ENCODE measurements at regions not wholly inside any gene's neighbourhood (a gene's known extent, or its start where the extent isn't known, plus 50 kb on each side); places are given as distances from the start of the nearest gene placed in this dataset.

DNA sequence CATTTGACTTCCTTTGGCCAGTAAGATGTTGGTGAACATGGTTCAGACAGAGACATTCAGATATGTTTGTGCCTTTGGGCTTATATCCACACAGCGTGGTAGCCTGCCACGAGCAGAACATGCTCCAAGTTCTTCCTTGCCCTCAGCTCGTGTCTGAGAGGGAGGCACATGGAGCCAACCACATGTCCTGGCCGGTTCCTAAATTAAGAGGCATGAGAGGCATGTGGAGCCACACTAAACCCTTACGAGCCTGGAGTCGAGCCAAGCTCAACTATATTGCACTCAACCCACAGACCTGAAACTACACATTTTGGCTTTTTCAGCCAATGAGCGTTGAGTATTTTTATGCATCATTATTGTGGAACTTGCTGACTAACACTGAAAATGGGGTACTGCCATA, 133.7 kb upstream of the KCNK1 start:
- Mint-ChIP-seq H3K27me3 (ENCODE audit: low read depth) (peaks cover 16% of the 10 kb centered on the region), H3K9me3 (no peaks in the 10 kb centered on the region), H3K27ac (no peak overlapping the region), H3K4me1 (ENCODE audit: low read depth) (no peaks in the 10 kb centered on the region), H3K36me3 (ENCODE audit: low read depth) (no peaks in the 10 kb centered on the region), H3K4me3 (ENCODE audit: low read depth) (no peak overlapping the region)
- DNase-seq (ENCODE audit: low spot score) = no peak
- intact Hi-C loops (cut with micrococcal nuclease) = no loop called here

DNA sequence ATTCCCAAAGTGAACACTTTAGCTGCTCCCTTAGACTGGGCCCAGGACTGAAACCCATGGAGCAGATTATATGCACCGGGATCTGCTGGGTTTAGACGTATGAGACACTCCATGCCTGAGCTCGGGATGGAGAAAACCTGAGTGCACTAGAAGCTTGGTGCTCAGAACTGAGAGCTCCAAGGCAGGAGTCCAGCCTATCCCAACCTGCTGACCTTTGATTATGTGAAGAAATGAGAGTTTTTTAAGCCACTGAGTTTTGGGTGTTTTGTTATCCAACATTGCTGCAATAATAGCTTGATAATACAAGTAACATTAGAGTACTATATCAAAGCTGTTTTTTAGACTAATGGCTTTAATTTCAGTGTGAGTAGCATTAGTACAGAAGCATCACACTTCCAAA, 131.5 kb upstream of the KCNK1 start:
- DNase-seq (ENCODE audit: low spot score) = no peak
- H3K27ac Mint-ChIP-seq = no peak overlapping the region
- no peak overlapping the region for H3K4me3 Mint-ChIP-seq (ENCODE audit: low read depth)
- H3K4me1 Mint-ChIP-seq (ENCODE audit: low read depth) = no peaks in the 10 kb centered on the region
- H3K27me3 Mint-ChIP-seq (ENCODE audit: low read depth) = peaks cover 11% of the 10 kb centered on the region
- intact Hi-C loops (cut with micrococcal nuclease) = no loop called here
- H3K36me3 Mint-ChIP-seq (ENCODE audit: low read depth) = no peaks in the 10 kb centered on the region
- H3K9me3 Mint-ChIP-seq = no peaks in the 10 kb centered on the region

DNA sequence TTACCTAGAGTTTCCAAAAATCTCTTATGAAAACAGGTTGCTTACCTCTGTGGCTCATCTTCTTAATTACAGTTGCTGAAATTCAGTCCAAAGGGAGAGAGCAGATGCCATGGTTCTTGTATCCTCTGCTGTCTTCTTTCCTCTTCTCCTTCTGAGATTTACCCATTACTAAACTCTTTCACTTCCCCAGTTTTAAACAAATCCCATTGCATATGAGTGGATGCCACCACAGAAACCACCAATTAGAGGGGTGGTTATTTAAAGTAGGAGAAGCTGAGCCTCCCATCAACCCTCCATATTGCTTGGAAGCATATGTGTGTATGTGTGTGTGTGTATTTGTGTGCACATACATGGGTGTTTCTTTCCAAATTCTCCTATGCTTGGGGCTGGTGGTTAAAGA, 128.5 kb upstream of the KCNK1 start:
- H3K36me3 Mint-ChIP-seq (ENCODE audit: low read depth) = no peaks in the 10 kb centered on the region
- intact Hi-C loops (cut with micrococcal nuclease) = no loop called here
- H3K4me1 Mint-ChIP-seq (ENCODE audit: low read depth) = no peaks in the 10 kb centered on the region
- peaks cover 2% of the 10 kb centered on the region for H3K27me3 Mint-ChIP-seq (ENCODE audit: low read depth)
- no peaks in the 10 kb centered on the region for H3K9me3 Mint-ChIP-seq
- H3K27ac Mint-ChIP-seq = no peak overlapping the region
- no peak overlapping the region for H3K4me3 Mint-ChIP-seq (ENCODE audit: low read depth)
- no peak for DNase-seq (ENCODE audit: low spot score)

DNA sequence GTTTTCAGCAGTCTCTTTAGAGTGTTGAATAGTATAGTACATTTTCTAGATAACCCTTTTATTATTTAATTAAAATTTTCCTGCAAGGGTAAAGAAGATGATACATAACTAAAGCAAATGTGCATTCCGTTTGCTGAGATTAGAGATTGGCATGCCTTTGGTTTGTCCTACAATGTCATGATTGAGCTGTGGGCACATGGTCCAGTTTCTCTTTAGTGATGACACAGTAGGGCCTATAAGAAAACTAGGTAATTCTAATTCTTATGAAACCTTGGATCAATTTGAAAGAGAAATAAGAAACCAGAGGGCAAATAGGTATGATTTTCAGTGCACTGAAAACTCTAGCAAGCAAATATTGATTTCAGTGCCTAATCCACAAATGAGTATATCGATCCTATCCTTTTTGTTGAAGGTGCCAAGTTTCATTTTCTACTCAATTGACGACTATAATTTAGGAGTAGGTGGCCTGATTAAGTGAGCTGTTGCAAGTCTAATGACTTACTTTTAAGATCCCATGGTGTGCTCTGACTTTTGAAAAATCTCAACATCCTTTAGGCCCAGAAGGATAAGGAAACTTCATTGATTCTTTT, 128.0 kb upstream of the KCNK1 start:
- H3K4me1 Mint-ChIP-seq (ENCODE audit: low read depth) = no peaks in the 10 kb centered on the region
- H3K9me3 Mint-ChIP-seq = no peaks in the 10 kb centered on the region
- intact Hi-C loops (cut with micrococcal nuclease) = no loop called here
- DNase-seq (ENCODE audit: low spot score) = no peak
- H3K27ac Mint-ChIP-seq = no peak overlapping the region
- H3K27me3 Mint-ChIP-seq (ENCODE audit: low read depth) = peaks cover 2% of the 10 kb centered on the region
- no peak overlapping the region for H3K4me3 Mint-ChIP-seq (ENCODE audit: low read depth)
- H3K36me3 Mint-ChIP-seq (ENCODE audit: low read depth) = no peaks in the 10 kb centered on the region

DNA sequence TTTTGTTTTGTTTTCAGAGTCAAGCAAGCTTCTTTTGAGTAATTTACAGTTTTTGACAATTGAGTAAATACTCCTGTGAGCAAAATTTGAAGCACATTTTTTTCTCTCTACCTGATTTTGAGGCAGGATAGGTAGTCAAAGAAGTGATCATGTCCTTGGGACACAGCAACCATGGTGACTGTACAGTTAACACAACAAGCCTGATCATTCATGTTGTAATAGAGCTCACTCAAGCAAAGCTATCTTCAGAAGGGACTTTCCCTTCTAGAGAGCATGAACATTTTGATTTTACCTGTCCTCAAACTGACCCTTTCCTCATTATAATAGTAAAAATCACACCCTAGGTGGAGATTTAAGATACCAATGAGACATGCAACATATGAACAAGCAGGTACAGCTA, 126.5 kb upstream of the KCNK1 start:
- DNase-seq (ENCODE audit: low spot score) = no peak
- intact Hi-C loops (cut with micrococcal nuclease) = no loop called here
- H3K9me3 Mint-ChIP-seq = no peaks in the 10 kb centered on the region
- H3K27me3 Mint-ChIP-seq (ENCODE audit: low read depth) = peaks cover 2% of the 10 kb centered on the region
- no peaks in the 10 kb centered on the region for H3K4me1 Mint-ChIP-seq (ENCODE audit: low read depth)
- no peak overlapping the region for H3K27ac Mint-ChIP-seq
- no peaks in the 10 kb centered on the region for H3K36me3 Mint-ChIP-seq (ENCODE audit: low read depth)
- H3K4me3 Mint-ChIP-seq (ENCODE audit: low read depth) = no peak overlapping the region

DNA sequence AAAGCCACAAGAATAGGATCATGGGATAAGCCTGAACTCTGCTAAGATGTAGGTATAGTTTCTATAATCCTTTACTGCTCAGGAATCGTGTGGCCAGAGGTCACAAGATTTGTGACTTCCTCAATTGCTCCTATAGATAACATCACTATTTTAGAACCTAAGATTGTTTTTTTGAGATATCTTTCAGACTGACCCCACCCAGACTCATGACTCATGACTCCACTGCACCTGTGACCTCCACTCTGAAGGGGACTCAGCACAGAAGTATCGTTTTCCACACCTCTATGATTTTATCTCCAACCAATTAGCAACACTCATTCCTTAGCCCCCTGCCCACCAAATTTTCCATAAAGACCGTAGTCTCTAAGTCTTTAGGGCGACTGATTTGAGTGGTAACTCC, 124.5 kb upstream of the KCNK1 start:
- DNase-seq (ENCODE audit: low spot score) = no peak
- no peak overlapping the region for H3K4me3 Mint-ChIP-seq (ENCODE audit: low read depth)
- H3K36me3 Mint-ChIP-seq (ENCODE audit: low read depth) = no peaks in the 10 kb centered on the region
- H3K27me3 Mint-ChIP-seq (ENCODE audit: low read depth) = peaks cover 2% of the 10 kb centered on the region
- no peak overlapping the region for H3K27ac Mint-ChIP-seq
- no peaks in the 10 kb centered on the region for H3K9me3 Mint-ChIP-seq
- no peaks in the 10 kb centered on the region for H3K4me1 Mint-ChIP-seq (ENCODE audit: low read depth)
- intact Hi-C loops (cut with micrococcal nuclease) = no loop called here

DNA sequence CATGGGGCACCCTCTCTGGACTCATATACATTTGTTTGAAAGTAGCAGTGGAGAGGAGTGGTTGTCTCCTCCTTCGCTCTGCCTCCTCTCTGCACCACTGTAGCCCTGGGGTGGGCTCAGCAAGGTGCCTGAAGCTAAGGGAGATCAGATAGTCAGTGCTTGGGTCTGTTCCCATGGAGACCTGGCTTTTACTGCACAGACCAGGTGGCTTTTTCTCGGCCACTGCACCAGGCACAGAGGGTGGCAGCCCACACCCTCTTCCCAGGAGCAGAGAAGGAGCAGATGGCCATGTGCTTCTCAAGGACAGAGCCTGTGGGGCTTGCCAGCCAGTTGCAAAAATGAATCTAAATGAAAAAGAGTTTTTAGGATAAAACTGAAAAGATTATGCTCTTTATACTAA, 123.4 kb upstream of the KCNK1 start:
- no peaks in the 10 kb centered on the region for H3K36me3 Mint-ChIP-seq (ENCODE audit: low read depth)
- no peaks in the 10 kb centered on the region for H3K4me1 Mint-ChIP-seq (ENCODE audit: low read depth)
- no peaks in the 10 kb centered on the region for H3K9me3 Mint-ChIP-seq
- peaks cover 2% of the 10 kb centered on the region for H3K27me3 Mint-ChIP-seq (ENCODE audit: low read depth)
- intact Hi-C loops (cut with micrococcal nuclease) = no loop called here
- H3K4me3 Mint-ChIP-seq (ENCODE audit: low read depth) = no peak overlapping the region
- H3K27ac Mint-ChIP-seq = no peak overlapping the region
- no peak for DNase-seq (ENCODE audit: low spot score)

DNA sequence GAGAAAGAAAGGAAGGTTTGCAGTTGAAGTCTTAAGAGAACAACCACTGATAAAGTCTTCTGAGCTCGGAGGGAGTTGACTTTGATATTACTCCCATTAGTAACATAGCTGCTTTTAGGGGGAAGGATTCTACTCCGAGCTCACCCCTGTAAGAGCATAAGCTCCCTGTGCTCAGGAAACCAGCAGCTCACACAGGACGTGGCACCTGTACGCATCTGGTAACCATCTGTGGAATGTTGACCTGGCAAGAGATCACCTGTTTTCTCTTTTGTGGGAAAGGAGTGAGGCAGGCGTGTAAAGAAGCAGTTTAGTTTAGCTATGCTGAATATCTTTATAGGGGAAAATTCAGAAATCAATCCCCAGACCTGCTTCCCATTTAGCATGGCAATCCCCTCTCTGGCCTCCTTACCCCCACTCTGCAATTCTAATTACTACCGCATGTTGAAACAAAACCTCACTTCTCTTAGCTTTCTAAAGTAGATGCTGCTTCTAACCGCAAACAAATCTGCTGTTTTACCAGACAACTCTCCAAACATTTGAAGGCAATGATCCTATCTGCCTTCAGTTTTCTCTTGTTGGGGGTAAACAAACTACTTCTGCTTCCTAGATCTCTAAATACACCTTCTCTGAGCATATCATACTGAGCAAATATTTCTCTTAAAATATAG, 121.8 kb upstream of the KCNK1 start:
- H3K36me3 Mint-ChIP-seq (ENCODE audit: low read depth) = no peaks in the 10 kb centered on the region
- intact Hi-C loops (cut with micrococcal nuclease) = no loop called here
- no peak overlapping the region for H3K27ac Mint-ChIP-seq
- H3K4me3 Mint-ChIP-seq (ENCODE audit: low read depth) = no peak overlapping the region
- no peaks in the 10 kb centered on the region for H3K4me1 Mint-ChIP-seq (ENCODE audit: low read depth)
- peaks cover 2% of the 10 kb centered on the region for H3K27me3 Mint-ChIP-seq (ENCODE audit: low read depth)
- no peaks in the 10 kb centered on the region for H3K9me3 Mint-ChIP-seq
- DNase-seq (ENCODE audit: low spot score) = no peak

DNA sequence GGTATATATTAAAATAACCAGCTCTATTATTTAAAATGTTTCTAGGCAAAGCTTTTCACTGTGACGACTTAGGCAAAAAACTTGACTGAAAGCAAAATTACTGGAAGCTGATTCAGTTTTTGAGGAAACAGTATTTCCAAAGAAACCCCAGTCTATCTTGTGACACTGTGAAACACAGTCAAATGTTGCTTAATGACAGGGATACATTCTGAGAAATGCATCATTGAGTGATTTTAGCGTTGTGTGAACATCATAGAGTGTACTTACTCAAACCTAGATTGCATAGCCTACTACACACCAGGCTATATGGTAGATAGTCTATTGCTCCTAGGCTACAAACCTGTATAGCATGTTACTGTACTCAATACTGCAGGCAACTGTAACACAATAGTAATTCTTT, 116.9 kb upstream of the KCNK1 start:
- H3K4me3 Mint-ChIP-seq (ENCODE audit: low read depth) = no peak overlapping the region
- DNase-seq (ENCODE audit: low spot score) = no peak
- peaks cover 2% of the 10 kb centered on the region for H3K27me3 Mint-ChIP-seq (ENCODE audit: low read depth)
- H3K36me3 Mint-ChIP-seq (ENCODE audit: low read depth) = no peaks in the 10 kb centered on the region
- H3K27ac Mint-ChIP-seq = no peak overlapping the region
- intact Hi-C loops (cut with micrococcal nuclease) = no loop called here
- no peaks in the 10 kb centered on the region for H3K4me1 Mint-ChIP-seq (ENCODE audit: low read depth)
- no peaks in the 10 kb centered on the region for H3K9me3 Mint-ChIP-seq

DNA sequence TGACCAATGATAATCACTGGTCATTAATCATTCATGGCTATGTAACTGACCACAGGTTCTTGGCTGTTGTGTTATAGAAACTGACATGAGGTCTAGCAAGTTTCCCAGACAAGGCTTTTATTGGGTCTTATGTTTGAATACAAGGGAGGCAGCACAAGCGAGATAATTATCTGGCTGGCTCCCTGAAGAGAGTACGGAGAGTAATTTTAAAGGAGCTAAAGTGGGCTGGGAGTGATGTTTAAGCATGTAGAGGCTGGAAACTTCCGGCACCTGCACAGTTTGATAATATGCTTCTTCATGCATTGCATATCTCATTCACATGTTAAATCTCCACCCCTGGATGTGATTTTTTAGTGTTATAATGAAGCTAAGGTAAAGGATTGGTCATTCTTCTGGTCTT, 116.2 kb upstream of the KCNK1 start:
- H3K27me3 Mint-ChIP-seq (ENCODE audit: low read depth) = peaks cover 2% of the 10 kb centered on the region
- H3K36me3 Mint-ChIP-seq (ENCODE audit: low read depth) = no peaks in the 10 kb centered on the region
- no peak overlapping the region for H3K4me3 Mint-ChIP-seq (ENCODE audit: low read depth)
- no peak overlapping the region for H3K27ac Mint-ChIP-seq
- H3K9me3 Mint-ChIP-seq = no peaks in the 10 kb centered on the region
- intact Hi-C loops (cut with micrococcal nuclease) = no loop called here
- no peaks in the 10 kb centered on the region for H3K4me1 Mint-ChIP-seq (ENCODE audit: low read depth)
- no peak for DNase-seq (ENCODE audit: low spot score)

DNA sequence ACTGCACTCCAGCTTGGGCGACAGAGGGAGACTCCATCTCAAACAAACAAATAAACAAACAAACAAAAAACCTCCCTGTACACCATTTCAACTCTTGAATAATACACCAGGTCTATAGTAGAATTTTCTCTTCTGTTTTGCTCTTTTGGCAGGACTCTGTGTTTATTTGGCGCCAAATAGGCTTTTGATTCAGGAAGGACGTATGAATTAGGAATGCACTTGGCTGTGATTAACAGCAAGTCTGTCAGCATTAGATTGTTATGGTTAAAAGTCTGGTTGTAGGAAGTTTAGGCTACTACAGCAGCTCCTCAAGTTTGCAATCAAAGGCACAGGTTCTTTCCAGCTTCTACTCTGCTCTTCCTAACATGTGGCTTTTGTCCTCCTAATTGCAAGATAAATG, 113.8 kb upstream of the KCNK1 start:
- Mint-ChIP-seq H3K27ac (no peak overlapping the region), H3K9me3 (no peaks in the 10 kb centered on the region), H3K4me3 (ENCODE audit: low read depth) (no peak overlapping the region), H3K4me1 (ENCODE audit: low read depth) (no peaks in the 10 kb centered on the region), H3K27me3 (ENCODE audit: low read depth) (no peaks in the 10 kb centered on the region), H3K36me3 (ENCODE audit: low read depth) (no peaks in the 10 kb centered on the region)
- DNase-seq (ENCODE audit: low spot score) = no peak
- intact Hi-C loops (cut with micrococcal nuclease) = no loop called here

DNA sequence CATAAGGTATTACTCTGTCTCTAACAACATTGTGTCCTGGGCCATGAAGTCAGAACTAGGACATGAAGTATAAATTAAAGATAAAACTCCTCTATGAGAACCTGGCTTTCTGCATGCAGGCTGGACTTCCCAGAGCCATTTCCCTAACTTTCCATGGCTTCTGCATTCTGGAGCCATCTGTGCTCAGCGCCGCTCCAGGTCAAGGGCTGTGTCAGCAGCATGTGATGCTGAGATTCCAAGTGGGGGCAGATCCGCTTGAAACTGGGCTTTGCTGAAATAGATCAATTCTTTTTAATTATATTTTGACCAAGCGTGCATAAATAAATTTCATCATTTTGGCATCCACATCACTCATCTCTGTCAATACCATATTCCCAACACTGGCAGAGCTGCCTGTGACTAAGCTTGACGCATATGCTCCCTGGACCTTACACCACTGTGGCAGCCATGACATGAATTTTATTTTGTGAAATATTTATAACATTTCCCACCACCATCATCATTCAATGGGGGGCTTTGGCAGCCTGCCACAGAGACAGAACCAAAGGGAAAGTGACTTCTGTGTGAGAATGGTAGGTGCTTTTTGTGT, 110.4 kb upstream of the KCNK1 start:
- H3K27ac Mint-ChIP-seq = no peak overlapping the region
- peaks cover 10% of the 10 kb centered on the region for H3K9me3 Mint-ChIP-seq
- no peaks in the 10 kb centered on the region for H3K4me1 Mint-ChIP-seq (ENCODE audit: low read depth)
- H3K36me3 Mint-ChIP-seq (ENCODE audit: low read depth) = no peaks in the 10 kb centered on the region
- intact Hi-C loops (cut with micrococcal nuclease) = no loop called here
- H3K27me3 Mint-ChIP-seq (ENCODE audit: low read depth) = no peaks in the 10 kb centered on the region
- no peak overlapping the region for H3K4me3 Mint-ChIP-seq (ENCODE audit: low read depth)
- no peak for DNase-seq (ENCODE audit: low spot score)

DNA sequence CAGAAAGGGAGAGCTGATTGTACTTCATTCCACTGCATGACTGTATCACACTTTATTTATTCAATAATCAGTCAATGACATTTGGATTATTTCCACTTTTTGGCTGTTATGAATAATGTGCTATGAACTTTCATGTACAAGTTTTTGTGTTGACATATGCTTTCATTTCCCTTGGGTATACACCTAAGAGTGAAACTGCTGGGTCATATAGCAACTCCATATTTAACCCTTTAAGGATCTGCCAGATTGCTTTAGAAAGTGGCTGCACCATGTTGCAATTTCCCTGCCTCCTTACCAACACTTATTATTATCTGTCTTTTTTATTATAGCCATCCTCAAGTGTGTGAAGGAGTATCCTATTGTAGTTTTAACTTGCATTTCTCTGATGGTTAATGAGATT, 108.8 kb upstream of the KCNK1 start:
- H3K36me3 Mint-ChIP-seq (ENCODE audit: low read depth) = no peaks in the 10 kb centered on the region
- H3K9me3 Mint-ChIP-seq = peaks cover 10% of the 10 kb centered on the region
- no peaks in the 10 kb centered on the region for H3K4me1 Mint-ChIP-seq (ENCODE audit: low read depth)
- H3K27me3 Mint-ChIP-seq (ENCODE audit: low read depth) = no peaks in the 10 kb centered on the region
- H3K27ac Mint-ChIP-seq = no peak overlapping the region
- DNase-seq (ENCODE audit: low spot score) = no peak
- no peak overlapping the region for H3K4me3 Mint-ChIP-seq (ENCODE audit: low read depth)
- intact Hi-C loops (cut with micrococcal nuclease) = loop anchor here (5.0 kb wide), 1 partner anchor 98 kb away; no protein-coding TSS in a partner anchor
